Nucleus accumbens (tissue), 56 donors: ENCODE measurements at regions not wholly inside any gene's neighbourhood (a gene's known extent, or its start where the extent isn't known, plus 50 kb on each side); places are given as distances from the start of the nearest gene placed in this dataset.
A peak's percentile ranks its signal among the peaks of the same experiment; 100 is the strongest.
"Not testable (repeated sequence)": the region's sequence is repeated elsewhere in the genome, so short reads cannot be mapped to it uniquely, and the experiment has no call there.

Experiments
- DNase-seq, 56 donors: peaks; one replicate each; lab custom pipeline; 2025; lab: John Stamatoyannopoulos, UW

DNA sequence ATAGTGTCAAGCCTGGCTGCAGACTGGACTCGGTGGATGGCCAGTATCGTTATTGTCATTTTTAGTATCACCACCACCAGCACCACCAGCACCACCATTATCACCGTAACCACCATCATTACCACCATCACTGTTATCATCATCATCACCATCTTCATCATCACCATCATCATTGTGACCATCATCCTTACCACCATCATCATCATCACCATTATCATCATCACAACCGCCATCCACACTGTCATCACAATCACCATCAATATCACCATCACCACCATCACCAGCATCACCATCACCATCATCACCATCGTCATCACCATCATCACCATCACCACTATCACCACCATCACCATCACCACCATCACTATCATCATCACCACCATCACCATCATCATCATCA is 65.6 kb downstream of the FOXL3 start:
- no peak for DNase-seq

DNA sequence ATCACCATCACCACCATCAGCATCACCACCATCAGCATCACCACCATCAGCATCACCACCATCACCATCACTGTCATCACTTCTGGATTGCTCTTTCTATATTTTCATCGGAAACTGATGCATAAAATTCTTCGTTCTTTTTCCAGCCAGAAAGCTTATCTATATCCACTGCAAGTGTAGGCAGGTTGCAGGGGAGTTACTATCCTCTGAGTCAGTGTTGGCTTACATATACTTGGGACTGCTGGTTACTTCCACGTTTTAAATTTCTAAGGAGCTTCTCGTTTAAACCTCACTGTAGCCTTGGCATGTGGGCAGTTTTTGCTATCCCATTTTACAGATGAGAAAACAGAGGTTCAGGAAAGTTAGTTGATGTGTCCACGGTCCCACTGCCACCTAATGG is 66.1 kb downstream of the FOXL3 start:
- no peak for DNase-seq

DNA sequence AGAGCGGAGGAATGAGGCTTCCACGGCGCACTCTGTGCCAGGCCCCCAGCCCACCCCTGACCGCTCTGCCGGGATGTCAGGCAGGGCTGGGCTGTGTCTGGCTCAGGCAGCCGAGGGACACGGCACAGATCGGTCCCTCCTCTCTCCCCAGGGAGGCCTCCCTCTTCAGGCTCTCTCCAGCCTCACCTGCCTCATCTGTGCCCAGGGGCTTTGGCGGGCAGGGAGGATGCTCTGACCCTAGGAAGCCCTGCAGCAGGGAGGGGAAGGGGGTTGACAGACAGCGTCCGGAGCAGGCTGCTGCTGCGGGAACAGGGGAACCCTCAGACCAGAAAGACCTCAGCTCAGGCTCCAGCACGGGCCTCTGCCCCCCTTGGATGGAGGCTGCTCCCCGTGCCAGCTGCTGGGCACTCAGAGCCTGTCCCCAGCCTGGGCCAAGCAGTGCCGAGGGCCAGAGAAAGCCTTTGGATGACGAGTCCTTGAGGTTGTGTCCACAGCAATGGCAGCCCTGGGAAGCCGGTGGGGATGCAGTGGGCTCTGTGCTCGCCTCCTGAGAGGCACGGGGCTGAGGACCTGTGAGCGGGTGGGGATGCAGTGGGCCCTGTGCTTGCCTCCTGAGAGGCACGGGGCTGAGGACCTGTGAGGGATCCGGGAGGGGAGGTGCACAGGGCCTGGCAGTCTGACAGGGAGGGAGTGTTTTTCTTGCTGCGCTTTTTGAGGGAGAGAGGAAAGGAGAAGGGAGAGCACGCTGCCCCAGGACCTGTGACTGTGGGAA is 66.9 kb downstream of the FOXL3 start:
- no peak for DNase-seq

DNA sequence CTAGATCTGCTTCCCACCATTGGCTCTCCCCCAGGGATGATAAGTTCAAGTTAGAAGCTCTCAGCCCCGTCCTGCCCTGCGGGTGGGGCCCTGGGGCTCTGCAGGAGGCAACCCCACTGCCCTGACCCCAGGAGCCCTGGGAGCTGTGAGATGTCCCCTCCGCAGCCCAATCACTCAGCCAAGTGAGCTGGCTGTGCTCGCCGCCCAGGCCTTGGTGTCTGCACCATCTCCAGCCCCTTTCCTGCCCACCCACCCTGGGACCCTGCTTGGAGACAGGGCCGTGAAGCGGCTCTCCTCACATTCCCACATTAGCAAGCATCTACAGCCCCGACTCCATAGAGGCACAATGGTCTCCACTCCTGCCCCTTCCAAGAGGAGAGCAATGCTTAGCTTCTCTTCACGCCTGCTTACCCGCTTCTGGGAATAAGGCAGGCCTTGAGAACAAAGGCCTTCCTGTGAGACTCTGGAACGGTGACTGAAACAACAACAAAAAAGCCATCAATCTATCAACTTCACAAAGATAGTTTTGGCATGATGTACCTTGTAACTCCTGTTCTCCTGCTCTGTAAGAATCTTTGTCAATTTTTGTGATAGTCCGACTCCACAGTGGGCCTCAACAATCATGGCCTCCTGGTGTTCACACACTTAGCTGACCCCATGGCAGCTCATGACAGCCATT is 67.7 kb downstream of the FOXL3 start:
- no peak for DNase-seq

DNA sequence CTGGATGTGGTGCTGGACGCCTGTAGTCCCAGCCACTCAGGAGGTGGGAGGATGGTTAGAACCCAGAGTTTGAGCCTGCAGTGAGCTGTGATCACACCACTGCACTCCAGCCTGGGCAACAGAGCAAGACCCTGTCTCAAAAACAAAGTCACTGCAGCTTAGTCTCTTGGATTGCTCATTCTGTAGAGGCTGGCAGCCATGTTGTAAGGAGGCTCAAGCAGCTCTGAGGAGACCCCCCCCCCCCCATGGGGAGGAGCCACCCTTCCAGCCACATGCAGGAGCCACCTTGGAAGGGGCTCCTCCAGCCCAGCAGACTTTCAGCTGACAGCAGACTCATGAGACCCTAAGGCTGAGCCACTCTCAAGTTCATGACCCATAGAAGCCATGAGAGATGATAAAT is 68.4 kb downstream of the FOXL3 start:
- no peak for DNase-seq

DNA sequence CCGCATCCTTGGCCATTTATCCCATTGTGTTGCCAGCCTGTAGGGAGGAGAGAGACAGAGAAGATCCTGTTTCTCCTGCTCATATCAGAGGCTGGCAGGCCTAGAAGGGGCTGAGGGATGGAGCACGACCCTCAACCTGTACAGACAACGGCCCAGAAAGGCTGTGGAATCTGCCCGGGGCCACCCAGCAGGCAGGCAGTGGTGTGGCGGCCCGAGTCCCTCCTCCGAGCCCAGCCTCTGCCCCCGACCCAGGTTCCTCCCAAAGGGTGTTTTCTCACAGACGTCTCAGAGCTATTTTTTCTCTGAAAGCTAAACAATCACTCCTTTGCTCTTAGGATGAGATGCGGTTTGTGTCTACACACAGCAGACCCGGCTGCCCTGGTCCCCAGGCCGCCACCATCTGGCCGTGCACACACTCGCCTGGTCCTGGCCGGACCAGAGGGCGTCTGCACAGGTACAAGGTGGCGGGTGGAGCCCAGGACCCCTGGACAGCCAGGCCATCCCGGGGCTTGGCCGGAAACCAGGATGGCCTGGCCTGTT is 69.3 kb downstream of the FOXL3 start:
- no peak for DNase-seq

DNA sequence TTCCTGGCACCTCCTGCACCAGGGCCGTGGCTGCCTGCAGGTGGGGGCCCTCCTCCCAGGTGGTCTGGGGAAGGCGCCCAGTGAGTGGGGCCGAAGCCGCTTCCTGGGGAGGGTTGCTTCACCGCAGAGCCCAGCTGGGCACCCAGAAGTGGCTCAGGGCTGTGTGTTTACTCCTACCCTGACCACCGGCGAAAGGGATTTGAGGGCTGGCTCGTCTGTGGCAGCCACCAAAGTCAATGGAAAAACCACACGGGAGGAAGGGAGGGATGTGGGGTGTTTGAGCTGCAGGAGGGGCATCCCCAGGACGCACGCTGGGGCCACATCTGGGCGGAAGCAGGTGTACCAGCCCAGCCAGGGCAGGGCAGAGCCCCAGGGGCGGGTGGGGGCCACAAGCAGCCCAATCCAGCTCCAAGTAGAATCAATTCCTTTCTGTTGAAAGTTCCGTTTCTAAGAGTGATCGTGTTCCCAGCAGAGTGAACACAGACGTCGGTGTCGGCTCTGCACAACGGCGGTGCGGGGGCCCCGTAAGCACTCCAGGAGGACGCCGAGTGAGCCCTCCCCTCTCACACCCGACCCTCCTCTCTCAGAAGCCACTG is 69.9 kb downstream of the FOXL3 start:
- no peak for DNase-seq

DNA sequence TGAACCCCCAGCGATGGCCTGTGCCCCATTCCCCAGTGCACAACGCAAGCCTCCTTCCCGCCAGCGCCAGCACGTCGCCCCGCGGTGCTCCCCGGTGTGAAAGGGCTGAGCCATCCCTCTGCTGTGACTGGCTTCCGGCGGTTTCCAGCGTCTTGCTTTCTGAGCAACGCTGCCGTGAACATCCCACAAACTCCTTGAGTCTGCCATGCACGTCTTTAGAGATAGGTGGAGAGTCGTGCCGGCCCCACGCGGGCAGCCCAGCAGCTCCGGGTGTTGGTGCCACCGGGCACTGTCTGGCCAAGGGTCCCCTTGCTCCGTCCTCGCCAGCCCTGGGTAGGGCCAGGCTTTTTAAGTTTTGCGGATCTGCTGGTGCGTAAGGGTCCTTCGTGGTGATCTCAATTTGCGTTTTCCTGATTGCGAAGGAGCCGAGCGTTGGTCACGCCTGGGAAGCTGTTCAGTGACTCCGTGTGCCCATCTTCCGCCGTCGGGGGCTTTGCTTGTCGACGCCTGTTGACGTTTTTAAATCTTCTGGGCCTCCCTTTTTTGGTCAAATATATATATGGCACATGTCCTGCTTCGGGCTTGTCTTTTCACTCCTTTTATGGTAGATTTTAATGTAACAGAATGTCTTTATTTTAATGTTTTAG is 70.6 kb downstream of the FOXL3 start:
- DNase-seq, result no peak

DNA sequence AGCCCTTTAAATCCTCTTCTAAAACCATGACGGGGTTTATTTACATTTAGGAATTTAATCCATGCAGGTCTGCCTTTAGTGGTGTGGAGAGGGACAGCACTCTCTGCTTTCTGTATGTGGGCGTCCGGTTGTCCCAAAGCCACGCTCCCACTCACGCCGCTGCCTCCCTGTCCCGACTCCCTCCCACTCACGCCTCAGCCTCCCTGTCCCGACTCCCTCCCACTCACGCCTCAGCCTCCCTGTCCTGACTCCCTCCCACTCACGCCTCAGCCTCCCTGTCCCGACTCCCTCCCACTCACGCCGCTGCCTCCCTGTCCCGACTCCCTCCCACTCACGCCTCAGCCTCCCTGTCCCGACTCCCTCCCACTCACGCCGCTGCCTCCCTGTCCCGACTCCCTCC is 71.2 kb downstream of the FOXL3 start:
- DNase-seq, result not testable (repeated sequence)

DNA sequence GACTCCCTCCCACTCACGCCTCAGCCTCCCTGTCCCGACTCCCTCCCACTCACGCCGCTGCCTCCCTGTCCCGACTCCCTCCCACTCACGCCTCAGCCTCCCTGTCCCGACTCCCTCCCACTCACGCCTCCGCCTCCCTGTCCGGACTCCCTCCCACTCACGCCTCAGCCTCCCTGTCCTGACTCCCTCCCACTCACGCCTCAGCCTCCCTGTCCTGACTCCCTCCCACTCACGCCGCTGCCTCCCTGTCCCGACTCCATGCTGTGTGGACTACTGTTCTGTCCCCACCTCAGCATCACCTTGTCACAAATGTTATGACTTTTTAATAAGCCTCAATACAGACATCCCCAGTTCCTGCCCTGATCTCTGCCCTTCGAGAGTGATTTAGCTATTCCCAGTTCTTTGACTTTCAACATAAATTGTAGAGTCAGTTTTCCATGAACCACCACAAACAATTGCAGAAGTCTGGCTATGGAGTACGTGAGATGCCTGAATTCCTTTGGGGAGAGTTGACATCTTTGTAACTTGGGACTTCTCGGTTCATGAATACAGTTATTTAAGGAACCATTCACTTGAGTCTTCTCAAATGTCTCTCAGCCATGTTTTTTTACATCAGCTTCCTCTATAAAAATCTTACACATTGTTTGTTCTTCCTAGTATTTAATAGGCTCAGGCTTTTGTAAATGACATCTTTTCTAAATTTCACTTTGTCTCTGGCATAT is 71.9 kb downstream of the FOXL3 start:
- no peak for DNase-seq

DNA sequence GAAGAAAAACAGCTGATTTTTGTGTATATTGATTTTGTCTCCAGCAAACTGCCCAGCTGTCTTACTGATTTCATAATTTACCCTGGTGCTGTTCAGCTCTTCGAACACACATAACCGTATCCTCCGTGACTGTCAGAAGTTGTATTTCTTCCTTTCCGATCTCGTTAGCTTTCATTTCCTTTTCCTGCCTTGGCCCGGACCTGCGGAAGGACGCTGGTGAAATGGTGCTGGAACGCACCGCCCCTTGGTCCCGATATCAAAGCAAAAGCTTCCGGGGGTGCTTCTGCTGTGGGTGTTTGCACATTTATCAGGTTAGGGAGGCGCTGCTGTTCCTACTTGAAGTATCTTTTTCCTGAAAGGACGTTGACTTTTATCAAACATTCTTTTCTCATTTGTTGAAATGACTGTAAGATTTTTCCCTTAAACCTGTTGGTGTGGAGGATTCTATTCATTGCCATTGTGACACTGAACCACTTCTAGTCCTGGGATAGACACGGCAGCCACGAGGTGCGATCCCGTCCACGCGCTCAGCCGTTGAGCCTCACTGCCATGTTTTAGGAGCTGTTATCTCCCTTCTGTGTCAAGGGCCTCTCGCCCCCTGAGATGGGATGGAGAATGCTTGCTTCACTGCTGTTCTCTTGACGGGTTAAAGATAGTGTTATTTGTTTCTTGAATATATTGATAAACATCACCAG is 72.6 kb downstream of the FOXL3 start:
- no peak for DNase-seq

DNA sequence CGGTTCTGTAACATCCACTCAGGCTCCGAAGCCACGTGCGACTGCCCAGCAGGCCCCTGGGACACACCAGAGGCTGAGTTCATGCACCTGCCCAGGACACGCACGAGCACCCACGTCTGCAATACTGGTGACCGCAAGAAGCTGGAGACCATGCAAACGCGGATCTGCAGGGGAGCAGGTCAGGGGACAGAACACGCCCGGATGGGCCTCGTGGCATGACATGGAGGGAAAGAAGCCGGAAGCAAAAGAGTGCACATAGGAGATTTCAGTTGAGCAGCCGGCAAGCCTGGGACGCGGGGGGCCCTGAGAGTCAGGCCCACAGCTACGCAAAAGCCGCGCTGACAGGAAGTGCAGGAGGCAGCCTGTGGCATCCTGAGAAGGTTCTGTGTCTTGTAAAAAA is 73.7 kb downstream of the FOXL3 start:
- no peak for DNase-seq

DNA sequence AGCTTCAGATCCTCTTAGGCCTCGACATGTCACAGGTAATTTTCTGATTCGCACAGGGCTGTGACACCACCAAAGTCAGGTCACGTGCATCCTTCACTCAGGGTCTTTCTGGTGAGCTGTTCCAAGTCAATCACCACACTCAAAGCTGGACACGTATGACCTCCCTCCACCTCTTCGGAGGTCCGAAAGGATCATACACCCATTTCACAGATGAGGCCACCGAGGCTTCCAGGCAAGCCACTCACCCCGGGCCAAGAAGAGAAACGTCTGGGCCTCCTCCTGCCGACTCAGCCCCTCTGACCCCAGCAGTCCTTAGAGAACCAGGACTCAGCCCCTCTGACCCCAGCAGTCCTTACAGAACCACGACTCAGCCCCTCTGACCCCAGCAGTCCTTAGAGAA is 74.6 kb downstream of the FOXL3 start:
- no peak for DNase-seq

DNA sequence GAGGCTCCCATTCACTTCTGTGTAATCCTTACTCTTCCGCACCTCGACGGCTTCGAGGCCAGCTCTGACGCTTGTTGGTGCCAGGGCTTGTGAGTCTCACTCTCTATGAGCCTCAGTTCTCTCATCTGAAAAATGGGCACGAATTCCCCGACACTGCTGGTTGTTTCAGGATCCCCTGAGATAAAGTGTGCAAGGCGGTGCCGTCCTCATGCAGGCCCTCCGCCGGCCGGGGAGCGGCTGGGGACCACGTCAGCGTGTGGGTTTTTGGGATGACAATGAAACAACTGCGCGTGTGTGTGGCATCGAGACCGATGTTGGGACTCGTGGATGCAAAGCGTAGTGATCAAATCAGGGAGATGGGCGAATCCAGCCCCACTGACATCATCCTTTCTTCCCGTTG is 75.6 kb downstream of the FOXL3 start:
- no peak for DNase-seq

DNA sequence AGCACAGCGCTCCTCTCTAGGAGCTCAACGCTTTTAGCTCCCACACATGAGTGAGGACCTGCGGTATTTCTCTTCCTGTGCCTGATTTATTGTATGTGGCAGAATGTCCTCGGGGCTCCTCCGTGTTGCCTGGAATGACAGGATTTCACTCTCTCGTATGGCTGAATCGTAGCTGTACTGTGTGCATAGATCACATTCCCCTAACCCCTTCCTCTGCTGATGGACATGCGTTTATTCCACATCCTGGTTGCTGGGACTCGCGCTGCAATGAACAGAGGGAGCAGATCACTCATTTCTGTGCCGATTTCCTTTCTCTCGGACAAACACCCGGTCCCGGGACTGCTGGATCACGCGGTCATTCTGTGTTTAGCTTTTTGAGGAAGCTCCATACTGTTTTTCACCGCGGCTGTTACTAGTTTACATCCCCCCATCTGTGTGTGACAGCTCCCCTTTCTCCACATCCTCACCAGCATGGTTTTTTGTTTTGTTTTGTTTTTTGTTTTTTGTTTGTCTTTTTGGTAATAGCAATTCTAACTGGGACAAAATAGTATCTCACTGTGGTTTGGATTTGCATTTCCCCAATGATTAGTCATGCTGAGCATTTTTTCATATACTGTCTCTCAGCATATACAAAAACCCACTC is 76.3 kb downstream of the FOXL3 start:
- DNase-seq, result peak in 1 of 56 donors; percentile 17

DNA sequence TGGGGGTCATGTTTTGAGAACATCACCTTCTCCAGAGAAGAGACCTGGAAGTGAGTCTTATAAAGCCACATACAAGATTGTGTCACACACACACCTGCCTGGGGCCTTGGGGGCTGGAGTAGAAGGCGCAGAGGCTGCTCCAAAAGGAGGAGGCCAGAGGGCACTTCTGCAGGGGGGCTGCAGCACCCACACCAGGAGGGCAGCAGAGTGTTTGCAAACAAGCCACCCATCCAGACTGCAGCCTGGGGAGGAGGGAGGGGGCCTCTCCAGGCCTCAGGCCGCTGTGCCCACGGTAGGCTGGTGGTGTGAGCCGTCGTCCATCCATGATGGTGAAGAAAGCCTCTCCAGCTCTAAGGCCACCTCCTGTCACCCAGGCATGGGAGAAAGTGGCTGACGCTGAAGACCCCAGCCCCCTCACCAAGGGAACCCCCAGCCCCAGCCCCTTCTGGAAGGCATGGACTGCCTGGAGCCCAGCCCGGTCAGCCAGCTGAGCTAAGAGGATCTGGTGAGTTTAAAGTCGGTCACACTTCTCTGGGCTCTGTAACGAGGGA is 77.5 kb downstream of the FOXL3 start:
- no peak for DNase-seq

DNA sequence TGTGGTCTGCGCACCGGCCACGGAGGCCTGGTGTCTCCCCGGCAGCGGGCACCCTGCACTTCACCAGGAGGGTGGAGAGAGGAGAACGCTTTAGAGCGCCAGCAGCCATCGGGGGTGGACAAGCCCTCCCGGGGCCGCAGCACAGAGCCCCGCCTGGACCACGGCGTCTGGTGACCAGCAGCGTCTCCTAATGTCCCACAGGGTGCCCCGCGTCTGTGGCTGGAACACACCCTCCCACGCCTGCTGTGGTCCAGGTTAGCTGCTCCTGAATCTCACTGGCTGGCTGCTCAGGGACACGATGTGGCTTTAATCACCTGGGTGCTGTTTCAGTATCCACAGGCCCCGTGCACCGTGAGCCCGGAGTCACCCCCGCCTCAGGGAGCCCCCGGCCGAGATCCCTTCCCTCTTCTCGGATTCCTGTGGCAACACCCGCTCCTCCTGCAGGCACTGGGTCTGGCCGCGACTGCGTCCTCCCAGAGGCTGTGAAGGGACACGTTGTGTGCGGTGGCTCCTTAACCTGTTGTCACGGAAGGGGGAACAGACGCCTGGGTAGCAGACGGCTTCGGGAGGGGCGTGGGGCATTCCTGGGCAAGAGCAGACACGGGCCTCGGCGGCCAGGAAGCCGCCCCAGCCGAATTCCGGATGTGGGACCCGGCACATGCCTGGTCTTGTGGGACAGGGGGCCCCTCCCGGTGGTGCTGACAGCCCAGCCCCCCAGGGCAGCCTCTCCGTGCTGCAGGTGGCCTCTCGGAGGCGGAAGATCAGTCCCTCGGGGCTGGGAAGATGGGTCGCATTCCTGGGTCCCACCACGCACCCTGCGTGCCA is 78.9 kb downstream of the FOXL3 start:
- no peak for DNase-seq
